ENCODE measurements at regions not wholly inside any gene's neighbourhood (a gene's known extent, or its start where the extent isn't known, plus 50 kb on each side); places are given as distances from the start of the nearest gene placed in this dataset.

DNA sequence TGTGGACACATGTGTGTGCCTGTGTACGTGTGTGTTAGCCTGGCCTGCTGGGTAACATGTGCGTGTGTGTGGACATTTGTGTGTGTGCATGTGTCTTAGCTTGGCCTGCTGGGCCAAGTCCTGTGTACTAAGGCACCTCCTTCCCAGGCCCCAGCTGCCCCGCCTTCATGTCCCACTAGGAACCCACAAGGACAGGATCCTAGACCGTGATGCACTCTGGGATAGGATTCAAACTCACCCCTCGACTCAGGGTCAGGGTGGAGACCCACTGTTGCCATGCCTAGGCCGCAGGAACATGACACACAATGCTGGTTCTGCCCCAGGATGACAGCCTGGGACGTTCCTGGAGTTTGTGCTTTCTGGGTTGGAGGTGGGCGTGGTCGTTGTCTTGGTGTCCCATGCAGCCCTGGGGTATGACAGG is 89.9 kb upstream of the TMPRSS2 start:
- TF ChIP-seq POLR2A (IDR thresholded peaks at IDR 0.05; ENCODE audit: low read depth, low read length) (no peak), TAF1 (IDR thresholded peaks at IDR 0.05; ENCODE audit: low read depth, low read length) (no peak), POLR2AphosphoS5 (IDR thresholded peaks at IDR 0.05; ENCODE audit: low read depth, low read length) (no peak), POU2F2 (IDR thresholded peaks at IDR 0.05; ENCODE audit: low read depth, low read length) (no peak), SPI1 (IDR thresholded peaks at IDR 0.05; ENCODE audit: low read depth, low read length) (no peak), PAX5 (IDR thresholded peaks at IDR 0.05; ENCODE audit: insufficient read depth, low read length, severe bottlenecking) (no peak)

All from GM12891 (cell line).